Stomach (tissue), 4 donors: ENCODE measurements at regions not wholly inside any gene's neighbourhood (a gene's known extent, or its start where the extent isn't known, plus 50 kb on each side); places are given as distances from the start of the nearest gene placed in this dataset.

Experiments
- CTCF ChIP-seq, 7 experiments: fragments of 450-650 bp in 4 of 7; fragments of 200-600 bp in 3 of 7; sonication (generic) in 3 of 7; IDR thresholded peaks; one replicate each; pipeline ENCODE4 v1.5.1; 2016 to 2019; ENCODE audit warnings: antibody characterized with exemption in 7 of 7, control low read depth in 2 of 7, mild to moderate bottlenecking in 1 of 7
- EP300 ChIP-seq: sonication (generic); formaldehyde crosslinking; IDR thresholded peaks from one replicate; pipeline ENCODE4 v1.6.1; 2017; ENCODE audit warnings: antibody characterized with exemption
- POLR2A ChIP-seq, 4 donors: fragments of 450-650 bp; IDR thresholded peaks; one replicate each; pipeline ENCODE4 v1.6.1; 2016; ENCODE audit warnings: antibody characterized with exemption in 4 of 4, control low read depth in 2 of 4, mild to moderate bottlenecking in 1 of 4, moderate library complexity in 1 of 4
- POLR2AphosphoS5 ChIP-seq, 3 donors: sonication (generic); formaldehyde crosslinking; IDR thresholded peaks; one replicate each; pipeline ENCODE4 v1.6.1; 2016; ENCODE audit warnings: antibody characterized with exemption in 3 of 3

- no peak for TF ChIP-seq EP300
- TF ChIP-seq POLR2A (IDR thresholded peaks at IDR 0.05), result no peak
- TF ChIP-seq CTCF (IDR thresholded peaks at IDR 0.05), result no peak
- no peak for TF ChIP-seq POLR2AphosphoS5 (IDR thresholded peaks at IDR 0.05)
Observed at GRCh38 chr6:44742828-44743372, 355.4 kb downstream of the CDC5L start.
